GM19351 (cell line): ENCODE measurements at regions not wholly inside any gene's neighbourhood (a gene's known extent, or its start where the extent isn't known, plus 50 kb on each side); places are given as distances from the start of the nearest gene placed in this dataset.

Source experiments
- ATAC-seq: cut with Tn5 transposase; IDR thresholded peaks from one replicate; pipeline ENCODE4 v1.9.1; 2021; ENCODE audit warnings: mild to moderate bottlenecking, moderate library complexity; ENCODE audit not compliant: unreplicated experiment

GRCh38 chr2:136582628-136583205 is 182.6 kb upstream of the THSD7B start:
- no peak for ATAC-seq

GRCh38 chr2:136572335-136572734 is 193.0 kb upstream of the THSD7B start:
- ATAC-seq = no peak

DNA sequence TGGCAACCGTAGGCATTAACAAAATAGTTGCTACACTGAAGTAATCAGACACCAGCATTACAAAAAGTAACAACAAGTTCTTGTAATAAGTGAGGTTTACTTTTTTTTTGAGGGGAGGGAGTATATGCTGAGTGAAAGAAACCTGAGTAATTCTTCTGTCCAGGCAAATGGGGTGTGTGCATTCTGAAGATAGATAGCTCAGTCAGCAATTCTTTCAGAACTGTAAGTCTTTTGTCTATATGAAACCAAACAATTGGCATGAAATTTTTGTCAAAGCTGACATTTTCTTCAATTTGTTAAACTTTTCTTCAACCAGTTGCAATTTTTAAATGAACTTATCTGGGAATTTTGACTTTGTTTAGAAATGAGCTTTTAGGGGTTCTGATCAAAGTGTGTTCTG is 208.1 kb upstream of the THSD7B start:
- ATAC-seq = no peak

GRCh38 chr2:136550181-136550580 is 215.2 kb upstream of the THSD7B start:
- no peak for ATAC-seq

GRCh38 chr2:136539355-136539754 is 226.0 kb upstream of the THSD7B start:
- ATAC-seq = no peak

GRCh38 chr2:136538489-136538888 is 226.9 kb upstream of the THSD7B start:
- ATAC-seq = no peak

GRCh38 chr2:136534811-136535210 is 230.5 kb upstream of the THSD7B start:
- no peak for ATAC-seq

DNA sequence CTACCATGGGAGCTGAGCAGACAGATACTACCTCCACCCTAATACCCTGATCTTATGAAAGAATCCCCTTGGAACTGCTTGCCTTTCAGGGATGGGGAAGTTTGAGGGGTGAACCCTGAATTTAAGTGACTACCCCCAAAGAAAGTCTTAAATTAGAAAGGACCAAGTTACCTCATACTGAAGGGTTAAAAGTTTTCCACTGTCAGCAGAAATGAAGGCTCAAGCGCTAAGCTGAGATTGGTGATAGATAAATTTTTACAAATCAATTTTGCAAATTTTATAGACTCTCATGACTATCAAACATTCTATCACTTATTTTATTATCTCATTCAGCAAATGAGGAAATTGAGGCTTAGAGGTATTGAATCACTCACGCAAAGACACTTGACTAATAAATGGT is 233.2 kb upstream of the THSD7B start:
- ATAC-seq = no peak

GRCh38 chr2:136531731-136532130 is 233.6 kb upstream of the THSD7B start:
- no peak for ATAC-seq

- ATAC-seq = no peak
Observed at GRCh38 chr2:136530146-136530545, 235.2 kb upstream of the THSD7B start.

GRCh38 chr2:136527560-136527959 is 237.8 kb upstream of the THSD7B start:
- no peak for ATAC-seq

GRCh38 chr2:136522724-136523123 is 242.6 kb upstream of the THSD7B start:
- no peak for ATAC-seq

DNA sequence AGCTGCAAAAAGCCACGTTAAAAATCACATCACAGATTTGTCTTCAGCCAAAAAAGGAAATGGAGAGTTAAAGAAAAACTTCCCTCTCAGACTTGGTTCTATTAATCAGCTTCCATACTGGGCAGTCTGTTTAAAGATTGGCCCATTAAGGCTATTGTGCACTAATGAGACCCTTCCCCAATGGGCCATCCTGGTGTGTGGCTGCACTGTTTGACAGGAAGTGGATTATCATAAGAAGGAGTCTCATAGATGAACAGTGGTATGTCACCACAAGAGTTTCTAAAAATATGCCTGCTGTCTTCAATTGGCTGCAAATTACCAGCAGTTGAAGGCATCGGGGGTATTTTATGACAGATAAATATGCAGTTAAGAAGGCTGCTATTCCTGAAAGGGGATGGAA is 247.6 kb upstream of the THSD7B start:
- no peak for ATAC-seq

DNA sequence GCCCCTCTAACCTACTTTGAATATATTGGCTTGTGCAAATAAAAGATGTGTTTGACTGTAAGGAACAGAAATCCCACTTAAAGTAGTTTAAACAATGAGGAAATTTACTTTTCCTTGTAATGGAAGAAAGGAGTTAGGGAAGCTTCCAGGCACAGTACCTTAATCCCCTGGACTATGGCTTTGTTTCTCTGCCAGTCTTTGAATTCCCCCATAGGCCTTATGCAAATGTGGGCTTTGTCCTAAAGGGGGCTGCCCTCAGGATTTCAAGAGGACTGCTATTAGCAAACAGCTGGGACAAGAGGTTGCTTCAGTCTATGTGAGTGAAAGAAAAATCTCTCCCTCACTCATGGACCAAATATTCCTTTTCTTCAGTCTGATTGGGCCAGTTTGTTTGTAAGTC is 255.1 kb upstream of the THSD7B start:
- ATAC-seq = no peak

DNA sequence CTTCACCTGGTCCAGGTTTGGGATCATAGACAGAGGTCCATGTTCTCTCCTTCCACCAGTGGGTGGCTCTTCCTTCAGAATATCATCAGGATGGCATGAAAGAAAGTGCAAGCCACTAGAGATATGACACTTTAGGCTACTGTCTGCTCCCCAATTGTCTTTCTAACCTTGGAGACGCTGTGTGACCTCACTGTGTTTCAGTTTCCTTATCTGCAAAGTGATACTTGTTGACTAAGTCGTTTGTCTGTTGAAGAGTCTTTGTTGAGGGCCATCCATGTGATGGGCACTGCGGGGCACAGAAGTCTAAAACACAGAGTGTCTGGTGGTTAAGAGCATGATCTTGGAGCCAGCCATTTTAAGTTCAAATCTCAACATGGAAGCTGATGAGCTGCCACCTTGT is 259.9 kb upstream of the THSD7B start:
- ATAC-seq = peak; percentile 62

- no peak for ATAC-seq
Observed at GRCh38 chr2:136502660-136503059, 262.7 kb upstream of the THSD7B start.

DNA sequence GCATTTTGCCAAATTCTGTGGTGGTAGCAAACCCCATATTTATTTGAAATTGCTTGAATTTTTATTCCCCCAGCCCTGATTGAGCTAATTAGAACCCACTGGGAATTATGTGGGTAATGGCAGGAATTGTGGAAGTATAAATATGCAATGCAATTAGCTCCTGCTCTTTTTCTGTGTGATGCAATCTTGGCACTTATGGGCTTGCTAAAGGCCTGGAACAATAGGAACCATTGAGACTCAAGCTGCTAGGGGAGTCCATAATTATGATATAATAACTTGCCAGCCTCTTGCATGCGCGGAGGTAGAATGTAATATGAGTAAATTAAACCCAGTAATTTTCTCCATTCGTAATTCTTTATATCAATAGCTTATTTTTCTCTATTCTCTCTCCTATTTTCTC is 267.6 kb upstream of the THSD7B start:
- no peak for ATAC-seq

DNA sequence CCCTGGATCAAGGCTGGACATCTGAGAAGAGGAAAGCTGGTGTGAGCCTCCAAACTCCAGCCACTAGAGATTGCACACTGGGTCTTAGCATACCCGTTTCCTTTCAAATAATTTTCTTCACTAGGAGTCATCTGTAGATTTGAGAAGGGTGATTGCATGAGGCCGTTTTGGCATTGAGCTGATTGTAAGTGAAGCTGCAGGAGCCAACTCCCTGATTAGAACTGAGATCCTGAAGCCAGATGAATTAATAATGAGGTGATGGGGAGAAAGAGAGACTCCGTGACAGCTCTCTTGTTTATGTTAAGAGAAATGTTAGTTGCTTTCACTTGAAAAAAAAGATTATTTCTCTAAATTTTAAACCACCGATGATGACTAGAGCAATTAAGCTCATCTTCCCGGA is 268.4 kb upstream of the THSD7B start:
- ATAC-seq = no peak

- peak; percentile 81 for ATAC-seq
Observed at GRCh38 chr2:136495636-136496035, 269.7 kb upstream of the THSD7B start.

- no peak for ATAC-seq
Observed at GRCh38 chr2:136492901-136493300, 272.4 kb upstream of the THSD7B start.

- no peak for ATAC-seq
Observed at GRCh38 chr2:136490100-136490499, 275.2 kb upstream of the THSD7B start.

DNA sequence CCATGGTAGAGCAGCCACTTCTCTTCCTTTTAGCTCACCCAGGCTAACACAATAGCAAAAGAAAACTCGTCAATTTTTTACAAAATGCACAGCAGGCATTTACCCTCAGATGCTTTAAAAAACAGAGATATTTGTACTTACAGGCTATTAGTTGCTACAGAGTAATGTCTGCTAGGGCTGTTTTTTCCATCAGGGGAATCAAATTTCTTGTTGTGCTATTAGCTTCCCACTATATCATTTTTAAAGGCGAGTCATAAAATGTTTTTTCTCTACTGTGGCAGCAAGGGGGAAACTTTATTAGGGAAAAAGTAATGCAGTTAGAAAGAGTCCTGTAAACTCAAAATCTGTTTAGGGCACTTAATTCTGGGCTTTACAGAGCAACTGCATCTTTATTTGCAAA is 277.9 kb upstream of the THSD7B start:
- ATAC-seq = no peak

DNA sequence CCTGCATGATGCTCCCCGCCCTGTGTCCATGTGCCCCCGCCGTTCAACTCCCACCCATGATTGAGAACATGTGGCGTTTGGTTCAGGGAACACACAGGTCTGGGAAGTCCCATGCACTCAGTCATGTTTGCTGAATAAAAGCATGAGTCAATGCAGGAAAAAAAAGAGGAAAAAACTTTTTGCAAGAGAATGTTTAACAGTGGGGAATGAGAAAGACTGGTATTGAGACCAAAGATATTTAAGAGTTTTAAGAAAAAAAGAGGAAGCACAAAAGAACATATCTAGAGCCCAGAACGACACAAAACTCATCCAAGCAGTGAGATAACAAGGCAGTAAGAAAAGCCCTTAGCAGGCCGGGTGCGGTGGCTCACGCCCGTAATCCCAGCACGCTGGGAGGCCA is 279.2 kb upstream of the THSD7B start:
- ATAC-seq = no peak

DNA sequence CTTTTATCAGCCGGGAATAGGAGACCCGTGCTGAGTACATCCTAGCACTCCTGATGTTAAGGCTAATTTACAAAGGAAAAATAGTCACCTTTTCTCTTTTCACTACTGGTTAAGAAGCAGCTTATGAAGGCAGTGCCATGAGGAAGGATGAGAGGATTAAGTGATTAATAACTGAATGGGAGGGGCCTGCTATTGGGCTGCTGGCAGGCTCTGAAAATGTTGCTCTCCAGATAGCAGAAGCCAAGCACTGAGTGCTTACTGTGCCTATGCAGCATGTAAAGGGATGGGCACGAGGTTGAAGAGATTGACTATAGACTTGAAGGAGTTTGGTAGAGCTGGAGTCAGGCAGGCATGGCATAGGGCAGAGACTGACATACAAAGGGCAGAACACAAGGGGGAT is 282.4 kb upstream of the THSD7B start:
- no peak for ATAC-seq
